ENCODE measurements at regions not wholly inside any gene's neighbourhood (a gene's known extent, or its start where the extent isn't known, plus 50 kb on each side); places are given as distances from the start of the nearest gene placed in this dataset.
"Not testable (repeated sequence)": the region's sequence is repeated elsewhere in the genome, so short reads cannot be mapped to it uniquely, and the experiment has no call there.

- intact Hi-C loops (cut with DNase I) = no loop called here
- DNase-seq = no peak
These were observed 368.6 kb downstream of the DAD1 start for GRCh38 chr14:22220427-22220826.

- intact Hi-C loops (cut with DNase I) = no loop called here
- DNase-seq = no peak
These were observed 370.3 kb downstream of the DAD1 start for GRCh38 chr14:22218728-22219127.

- intact Hi-C loops (cut with DNase I) = no loop called here
- DNase-seq = no peak
These were observed 375.9 kb downstream of the DAD1 start for GRCh38 chr14:22213120-22213519.

- intact Hi-C loops (cut with DNase I) = no loop called here
- DNase-seq = no peak
These were observed 378.1 kb downstream of the DAD1 start for GRCh38 chr14:22210906-22211305.

- no peak for DNase-seq
- intact Hi-C loops (cut with DNase I) = no loop called here
These were observed 379.0 kb downstream of the DAD1 start for GRCh38 chr14:22210026-22210425.

- intact Hi-C loops (cut with DNase I) = no loop called here
- DNase-seq = no peak
These were observed 386.0 kb downstream of the DAD1 start for GRCh38 chr14:22203036-22203435.

GRCh38 chr14:22202313-22202712 lies 386.7 kb downstream of the DAD1 start:
- no peak for DNase-seq
- intact Hi-C loops (cut with DNase I) = no loop called here

- peak in 18 of 42 donors; percentile 3 to 62 (median 26) for DNase-seq
These were observed 387.9 kb downstream of the DAD1 start for GRCh38 chr14:22200977-22201605.

GRCh38 chr14:22200131-22200530 lies 388.9 kb downstream of the DAD1 start:
- intact Hi-C loops (cut with DNase I); DNase-seq: not testable (repeated sequence)

More at GRCh38 chr14:22200977-22201605, 387.9 kb downstream of the DAD1 start:
- intact Hi-C loops (cut with DNase I) = no loop called here

- no peak for DNase-seq
These were observed 394.4 kb downstream of the DAD1 start for GRCh38 chr14:22194664-22195063.

GRCh38 chr14:22190411-22191191 lies 398.4 kb downstream of the DAD1 start:
- intact Hi-C loops (cut with DNase I) = no loop called here
- DNase-seq = no peak

More at GRCh38 chr14:22194664-22195063, 394.4 kb downstream of the DAD1 start:
- intact Hi-C loops (cut with DNase I) = no loop called here

- DNase-seq = no peak
- intact Hi-C loops (cut with DNase I) = no loop called here
These were observed 399.1 kb downstream of the DAD1 start for GRCh38 chr14:22189881-22190280.

GRCh38 chr14:22188318-22188717 lies 400.7 kb downstream of the DAD1 start:
- DNase-seq = no peak
- intact Hi-C loops (cut with DNase I) = no loop called here

- intact Hi-C loops (cut with DNase I) = no loop called here
These were observed 403.2 kb downstream of the DAD1 start for GRCh38 chr14:22185789-22186188.

GRCh38 chr14:22185191-22185590 lies 403.8 kb downstream of the DAD1 start:
- DNase-seq = no peak
- intact Hi-C loops (cut with DNase I) = no loop called here

More at GRCh38 chr14:22185789-22186188, 403.2 kb downstream of the DAD1 start:
- DNase-seq = no peak

GRCh38 chr14:22184830-22185168 lies 404.2 kb downstream of the DAD1 start:
- intact Hi-C loops (cut with DNase I) = no loop called here
- DNase-seq = no peak

GRCh38 chr14:22184157-22184829 lies 404.7 kb downstream of the DAD1 start:
- intact Hi-C loops (cut with DNase I) = no loop called here
- no peak for DNase-seq

- intact Hi-C loops (cut with DNase I) = no loop called here
- DNase-seq = no peak
These were observed 409.0 kb downstream of the DAD1 start for GRCh38 chr14:22180045-22180444.

- no peak for DNase-seq
- intact Hi-C loops (cut with DNase I) = no loop called here
These were observed 409.8 kb downstream of the DAD1 start for GRCh38 chr14:22179190-22179589.

GRCh38 chr14:22178333-22178839 lies 410.6 kb downstream of the DAD1 start:
- intact Hi-C loops (cut with DNase I) = no loop called here
- peak in 1 of 42 donors; percentile 2 for DNase-seq

All from head of caudate nucleus (tissue), 42 donors.